ENCODE measurements at regions not wholly inside any gene's neighbourhood (a gene's known extent, or its start where the extent isn't known, plus 50 kb on each side); places are given as distances from the start of the nearest gene placed in this dataset.
A peak's percentile ranks its signal among the peaks of the same experiment; 100 is the strongest.

DNA sequence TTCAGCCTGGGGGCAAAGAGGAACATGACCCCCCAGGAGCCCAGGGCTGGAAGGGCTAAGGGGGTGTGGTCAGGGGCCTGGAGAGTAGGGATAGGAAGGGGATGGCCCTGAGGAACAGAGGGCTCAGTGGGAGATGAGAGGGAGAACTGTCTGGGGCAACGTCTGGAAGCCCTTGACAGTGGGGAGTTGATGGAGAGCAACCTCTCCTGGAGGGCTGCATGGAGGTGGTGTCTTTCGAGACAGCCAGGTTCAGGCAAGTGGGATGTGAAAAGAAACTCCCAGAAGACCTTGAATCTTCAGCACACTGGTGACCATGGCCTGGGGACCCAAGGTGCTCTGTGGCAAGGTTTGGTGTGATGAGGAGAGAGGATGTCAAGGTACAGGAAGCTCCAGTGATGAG, 54.2 kb upstream of the RUNX3 start:
- no peak overlapping the region for H3K56ac ChIP-seq (ENCODE audit: extremely low read depth, insufficient read depth, low read length)
- dilution Hi-C loops (cut with HindIII; ENCODE audit: low sequenced_read_pairs, unreplicated experiment) (no loop called here), intact Hi-C loops (cut with micrococcal nuclease) (no loop called here), in situ Hi-C loops (cut with MboI; ENCODE audit: low sequenced_read_pairs) (no loop called here)
- no peak overlapping the region for H3K9ac ChIP-seq (ENCODE audit: low read depth, low read length)
- H2AK9ac ChIP-seq (replicated peaks; ENCODE audit: low read depth, low read length, poor library complexity): peak overlapping the region; percentile 5
- H3K4me3 ChIP-seq (ENCODE audit: insufficient read depth, low read depth, low read length): no peak overlapping the region
- no peak overlapping the region for H3K4me2 ChIP-seq (ENCODE audit: low read depth, low read length)
- H2AK5ac ChIP-seq (ENCODE audit: low read depth, low read length): no peak overlapping the region
- no peak overlapping the region for H2BK5ac ChIP-seq (ENCODE audit: low read depth, low read length, poor library complexity, severe bottlenecking)
- no peak overlapping the region for H2BK20ac ChIP-seq (ENCODE audit: low read depth, low read length)
- no peak overlapping the region for H2AFZ ChIP-seq (replicated peaks; ENCODE audit: low read length, poor library complexity)
- no peak overlapping the region for H2BK15ac ChIP-seq (ENCODE audit: low read depth, low read length)
- ChIA-PET CTCF (no interaction called here), POLR2A (ENCODE audit: unreplicated experiment) (no interaction called here)
- no peak overlapping the region for H3K14ac ChIP-seq (replicated peaks; ENCODE audit: low read depth, low read length)
- H3K23ac ChIP-seq (ENCODE audit: low read depth, low read length): no peak overlapping the region
- H3K4ac ChIP-seq (ENCODE audit: low read depth, low read length): no peak overlapping the region
- no peaks in the 10 kb centered on the region for H3K36me3 ChIP-seq (ENCODE audit: control insufficient read depth, insufficient read depth, low read length)
- no peak for DNase-seq
- H3K4me1 ChIP-seq (ENCODE audit: control insufficient read depth, insufficient read depth, low read length): no peaks in the 10 kb centered on the region
- no peak overlapping the region for H3K18ac ChIP-seq (ENCODE audit: low read depth, low read length)
- no peak overlapping the region for H4K8ac ChIP-seq (ENCODE audit: low read depth in 2 of 2, low read length in 2 of 2)
- 0 out of 2 replicates have a peak, but pooled peaks cover 4% of the 10 kb centered on the region for H3K9me1 ChIP-seq (ENCODE audit: insufficient read depth, low read length)
- H3K27ac ChIP-seq (ENCODE audit: insufficient read depth, low read length): no peak overlapping the region
- no peak overlapping the region for H4K91ac ChIP-seq (ENCODE audit: insufficient read depth, low read depth, low read length)
- TF ChIP-seq RAD21 (IDR thresholded peaks at IDR 0.05; ENCODE audit: low read length) (no peak), POLR2A (IDR thresholded peaks at IDR 0.05; ENCODE audit: low read depth, low read length) (no peak), SMC3 (IDR thresholded peaks at IDR 0.05; ENCODE audit: low read depth, low read length) (no peak), MAFK (IDR thresholded peaks at IDR 0.05; ENCODE audit: low read depth, low read length) (no peak), RCOR1 (IDR thresholded peaks at IDR 0.05; ENCODE audit: insufficient replicate concordance, low read length) (no peak), MXI1 (IDR thresholded peaks at IDR 0.05; ENCODE audit: borderline replicate concordance, low read depth, low read length) (no peak), CEBPB (IDR thresholded peaks at IDR 0.05; ENCODE audit: low read depth, low read length) (no peak), NFE2L2 (IDR thresholded peaks at IDR 0.05; ENCODE audit: low read depth, low read length) (no peak), FOS (IDR thresholded peaks at IDR 0.05; ENCODE audit: low read depth, low read length) (no peak), RFX5 (IDR thresholded peaks at IDR 0.05; ENCODE audit: low read depth, low read length) (no peak), CHD1 (IDR thresholded peaks at IDR 0.05; ENCODE audit: low read depth, low read length) (no peak), BHLHE40 (IDR thresholded peaks at IDR 0.05; ENCODE audit: low read depth, low read length) (no peak), MAZ (IDR thresholded peaks at IDR 0.05; ENCODE audit: borderline replicate concordance, low read depth, low read length) (no peak)
- TF ChIP-seq, protein P1, sequence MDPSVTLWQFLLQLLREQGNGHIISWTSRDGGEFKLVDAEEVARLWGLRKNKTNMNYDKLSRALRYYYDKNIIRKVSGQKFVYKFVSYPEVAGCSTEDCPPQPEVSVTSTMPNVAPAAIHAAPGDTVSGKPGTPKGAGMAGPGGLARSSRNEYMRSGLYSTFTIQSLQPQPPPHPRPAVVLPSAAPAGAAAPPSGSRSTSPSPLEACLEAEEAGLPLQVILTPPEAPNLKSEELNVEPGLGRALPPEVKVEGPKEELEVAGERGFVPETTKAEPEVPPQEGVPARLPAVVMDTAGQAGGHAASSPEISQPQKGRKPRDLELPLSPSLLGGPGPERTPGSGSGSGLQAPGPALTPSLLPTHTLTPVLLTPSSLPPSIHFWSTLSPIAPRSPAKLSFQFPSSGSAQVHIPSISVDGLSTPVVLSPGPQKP (IDR thresholded peaks at IDR 0.05; ENCODE audit: borderline replicate concordance, low read depth, low read length): no peak
- TF ChIP-seq, protein P2, sequence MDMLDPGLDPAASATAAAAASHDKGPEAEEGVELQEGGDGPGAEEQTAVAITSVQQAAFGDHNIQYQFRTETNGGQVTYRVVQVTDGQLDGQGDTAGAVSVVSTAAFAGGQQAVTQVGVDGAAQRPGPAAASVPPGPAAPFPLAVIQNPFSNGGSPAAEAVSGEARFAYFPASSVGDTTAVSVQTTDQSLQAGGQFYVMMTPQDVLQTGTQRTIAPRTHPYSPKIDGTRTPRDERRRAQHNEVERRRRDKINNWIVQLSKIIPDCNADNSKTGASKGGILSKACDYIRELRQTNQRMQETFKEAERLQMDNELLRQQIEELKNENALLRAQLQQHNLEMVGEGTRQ (IDR thresholded peaks at IDR 0.05; ENCODE audit: low read depth, low read length): no peak
- TF ChIP-seq, protein P3, sequence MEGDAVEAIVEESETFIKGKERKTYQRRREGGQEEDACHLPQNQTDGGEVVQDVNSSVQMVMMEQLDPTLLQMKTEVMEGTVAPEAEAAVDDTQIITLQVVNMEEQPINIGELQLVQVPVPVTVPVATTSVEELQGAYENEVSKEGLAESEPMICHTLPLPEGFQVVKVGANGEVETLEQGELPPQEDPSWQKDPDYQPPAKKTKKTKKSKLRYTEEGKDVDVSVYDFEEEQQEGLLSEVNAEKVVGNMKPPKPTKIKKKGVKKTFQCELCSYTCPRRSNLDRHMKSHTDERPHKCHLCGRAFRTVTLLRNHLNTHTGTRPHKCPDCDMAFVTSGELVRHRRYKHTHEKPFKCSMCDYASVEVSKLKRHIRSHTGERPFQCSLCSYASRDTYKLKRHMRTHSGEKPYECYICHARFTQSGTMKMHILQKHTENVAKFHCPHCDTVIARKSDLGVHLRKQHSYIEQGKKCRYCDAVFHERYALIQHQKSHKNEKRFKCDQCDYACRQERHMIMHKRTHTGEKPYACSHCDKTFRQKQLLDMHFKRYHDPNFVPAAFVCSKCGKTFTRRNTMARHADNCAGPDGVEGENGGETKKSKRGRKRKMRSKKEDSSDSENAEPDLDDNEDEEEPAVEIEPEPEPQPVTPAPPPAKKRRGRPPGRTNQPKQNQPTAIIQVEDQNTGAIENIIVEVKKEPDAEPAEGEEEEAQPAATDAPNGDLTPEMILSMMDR (conservative IDR thresholded peaks at IDR 0.05; ENCODE audit: low read depth, low read length): no peak
- no peak overlapping the region for H4K5ac ChIP-seq (ENCODE audit: low read depth, low read length)
- no peaks in the 10 kb centered on the region for H3K79me1 ChIP-seq (ENCODE audit: low read depth in 1 of 2, low read length in 2 of 2)
- no peaks in the 10 kb centered on the region for H4K20me1 ChIP-seq (ENCODE audit: insufficient read depth, low read length)
- 0% methylated on average over 1 of the region's 2 CpGs; no CpG with 5 or more reads in 1 of the 2 experiments for WGBS, 2 experiments (ENCODE audit: extremely low coverage in 2 of 2, insufficient read length in 1 of 2)
- H3K27me3 ChIP-seq (ENCODE audit: control insufficient read depth, insufficient read depth, low read length): peaks cover 49% of the 10 kb centered on the region
- peaks cover 3% of the 10 kb centered on the region; the same call in 1 of the 2 replicates for H3K9me3 ChIP-seq (ENCODE audit: control insufficient read depth, insufficient read depth, low read length)
- BruUV-seq (replicated peaks): no TSS peak
- no peak overlapping the region for H2BK120ac ChIP-seq (ENCODE audit: low read depth, low read length)
- ATAC-seq (ENCODE audit: low read depth): no peak

Measured in IMR-90 (cell line).